B cell (primary cell): ENCODE measurements at regions not wholly inside any gene's neighbourhood (a gene's known extent, or its start where the extent isn't known, plus 50 kb on each side); places are given as distances from the start of the nearest gene placed in this dataset.

ENCODE experiments used
- ATAC-seq: fragments of 200-7000 bp; cut with Tn5 transposase; one replicate; pipeline ENCODE4 v1.10.0; 2021; ENCODE audit warnings: low read depth, mild to moderate bottlenecking, moderate number of reproducible peaks, moderate library complexity
- CTCF ChIA-PET: fragments of 350-600 bp; sonication (Branson Sonifier 250); formaldehyde crosslinking; loops from one replicate; lab custom pipeline; 2021; ENCODE audit warnings: antibody characterized with exemption, inconsistent platforms; lab: Charles Lee
- POLR2A ChIA-PET: fragments of 350-600 bp; sonication (Branson Sonifier 250); formaldehyde crosslinking; loops from one replicate; lab custom pipeline; 2021; ENCODE audit warnings: antibody characterized with exemption; lab: Charles Lee
- DNase-seq: peaks from one replicate; pipeline ENCODE4 v3.0.0; 2013
- H2AFZ ChIP-seq: 2 replicates; pipeline ENCODE4 v1.6.1; 2012; ENCODE audit warnings: mild to moderate bottlenecking, low read depth, low read length; ENCODE audit not compliant: insufficient read depth, poor library complexity, severe bottlenecking
- H3K27ac ChIP-seq, 2 donors: 1 replicate in 1 of 2; 2 replicates in 1 of 2; pipeline ENCODE4 v1.5.1; 2012 to 2013; ENCODE audit warnings: low read length in 2 of 2, mild to moderate bottlenecking in 2 of 2, moderate library complexity in 1 of 2
- H3K27me3 ChIP-seq, 4 experiments: fragments of 200-600 bp in 1 of 4; sonication (generic) in 1 of 4; replicated peaks in 1 of 4; 1 replicate in 2 of 4; 2 replicates in 2 of 4; pipeline versions ENCODE4 v1.6.1 to v1.7.0; 2013 to 2016; ENCODE audit warnings: low read length in 3 of 4, mild to moderate bottlenecking in 2 of 4, mixed read lengths in 1 of 4, moderate library complexity in 1 of 4; ENCODE audit not compliant: insufficient read depth in 4 of 4, control insufficient read depth in 3 of 4; ENCODE audit errors: control extremely low read depth in 1 of 4
- H3K36me3 ChIP-seq, 2 experiments: replicated peaks in 1 of 2; 1 replicate in 1 of 2; 2 replicates in 1 of 2; pipeline versions ENCODE4 v1.6.1 to v1.7.1; 2013; ENCODE audit warnings: low read length in 1 of 2; ENCODE audit not compliant: insufficient read depth in 2 of 2, control insufficient read depth in 1 of 2; ENCODE audit errors: control extremely low read depth in 1 of 2, extremely low read depth in 1 of 2
- H3K4me1 ChIP-seq, 2 donors: fragments of 200-600 bp in 1 of 2; sonication (generic) in 1 of 2; 1 replicate in 1 of 2; 2 replicates in 1 of 2; pipeline versions ENCODE4 v1.5.1 to v1.6.1; 2013 to 2017; ENCODE audit warnings: low read length in 2 of 2; ENCODE audit not compliant: control insufficient read depth in 2 of 2, insufficient read depth in 2 of 2
- H3K4me2 ChIP-seq: replicated peaks from 2 replicates; pipeline ENCODE3; 2012; ENCODE audit warnings: mild to moderate bottlenecking, low read depth, low read length; ENCODE audit not compliant: poor library complexity, severe bottlenecking
- H3K4me3 ChIP-seq, 5 experiments: fragments of 200-600 bp in 1 of 5; sonication (generic) in 1 of 5; 1 replicate in 3 of 5; 2 replicates in 2 of 5; pipeline versions ENCODE4 v1.5.1 to v1.7.0; 2011 to 2016; ENCODE audit warnings: low read length in 4 of 5, mild to moderate bottlenecking in 4 of 5, low read depth in 2 of 5, control low read depth in 1 of 5, moderate library complexity in 1 of 5; ENCODE audit not compliant: insufficient read depth in 1 of 5; ENCODE audit errors: control extremely low read depth in 1 of 5, extremely low read depth in 1 of 5
- H3K79me2 ChIP-seq: fragments of 200-600 bp; sonication (generic); one replicate; pipeline ENCODE4 v1.6.0; 2016; ENCODE audit warnings: low read length; ENCODE audit not compliant: control insufficient read depth, insufficient read depth
- H3K9ac ChIP-seq: fragments of 200-600 bp; sonication (generic); 2 replicates; pipeline ENCODE4 v1.6.1; 2017; ENCODE audit warnings: mild to moderate bottlenecking, low read length, moderate library complexity
- H3K9me3 ChIP-seq, 3 donors: one replicate each; pipeline versions ENCODE4 v1.6.1 to v1.7.1; 2013; ENCODE audit warnings: low read length in 2 of 3; ENCODE audit not compliant: control insufficient read depth in 2 of 3, insufficient read depth in 1 of 3; ENCODE audit errors: control extremely low read depth in 1 of 3
- H4K20me1 ChIP-seq: 2 replicates; pipeline ENCODE4 v1.6.0; 2012; ENCODE audit warnings: mild to moderate bottlenecking, low read length; ENCODE audit not compliant: insufficient read depth, control insufficient read depth, poor library complexity, severe bottlenecking
- H3K27ac Mint-ChIP-seq: one replicate; pipeline ENCODE4 v1.8.0; 2021; ENCODE audit warnings: mixed read lengths
- H3K27me3 Mint-ChIP-seq: one replicate; pipeline ENCODE4 v1.8.0; 2021; ENCODE audit warnings: mixed read lengths
- H3K4me1 Mint-ChIP-seq: one replicate; pipeline ENCODE4 v1.8.0; 2021; ENCODE audit warnings: mixed read lengths
- H3K4me3 Mint-ChIP-seq: one replicate; pipeline ENCODE4 v1.8.0; 2021; ENCODE audit warnings: mixed read lengths
- H3K9me3 Mint-ChIP-seq: one replicate; pipeline ENCODE4 v1.8.0; 2022; ENCODE audit warnings: mixed read lengths; ENCODE audit not compliant: insufficient read depth
- EZH2 ChIP-seq: IDR thresholded peaks from 2 replicates; pipeline ENCODE4 v1.6.1; 2012; ENCODE audit warnings: borderline replicate concordance, low read depth, mild to moderate bottlenecking, moderate library complexity, low read length; ENCODE audit not compliant: insufficient read depth, poor library complexity, severe bottlenecking
- WGBS: methylation state at CpG from one replicate; pipeline ENCODE4 v1.1.5; 2013; ENCODE audit warnings: missing lambda C conversion rate; ENCODE audit not compliant: insufficient coverage; 5-methylcytosine and 5-hydroxymethylcytosine counted together
- intact Hi-C: fragments of 100-400 bp; cut with micrococcal nuclease; formaldehyde crosslinking; loops from one replicate; pipeline ENCODE4 v1.10.0; 2022
- TF ChIP-seq, protein P1 (sequence below): fragments of 200-600 bp; IDR thresholded peaks from one replicate; pipeline ENCODE4 v1.8.0; 2022; ENCODE audit warnings: antibody characterized with exemption, mild to moderate bottlenecking

DNA sequence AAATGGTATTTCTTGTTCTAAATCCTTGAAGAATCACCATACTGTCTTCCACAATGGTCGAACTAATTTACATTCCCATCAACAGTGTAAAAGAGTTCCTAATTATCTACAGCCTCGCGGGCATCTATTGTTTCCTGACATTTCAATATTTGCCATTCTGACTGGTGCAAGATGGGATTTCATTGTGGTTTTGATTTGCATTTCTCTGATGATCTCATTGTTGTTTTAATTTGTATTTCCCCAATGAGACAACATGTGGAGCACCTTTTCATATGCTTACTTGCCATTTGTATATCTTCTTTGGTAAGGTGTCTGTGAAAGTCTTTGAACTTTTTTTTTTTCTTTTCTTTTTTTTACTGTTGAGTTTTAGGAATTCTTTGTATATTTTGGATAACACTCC, 473.6 kb downstream of the KCTD16 start:
- ATAC-seq, result no peak
- H3K9me3 Mint-ChIP-seq, result peaks cover 4% of the 10 kb centered on the region
- H3K4me3 Mint-ChIP-seq, result no peak overlapping the region

DNA sequence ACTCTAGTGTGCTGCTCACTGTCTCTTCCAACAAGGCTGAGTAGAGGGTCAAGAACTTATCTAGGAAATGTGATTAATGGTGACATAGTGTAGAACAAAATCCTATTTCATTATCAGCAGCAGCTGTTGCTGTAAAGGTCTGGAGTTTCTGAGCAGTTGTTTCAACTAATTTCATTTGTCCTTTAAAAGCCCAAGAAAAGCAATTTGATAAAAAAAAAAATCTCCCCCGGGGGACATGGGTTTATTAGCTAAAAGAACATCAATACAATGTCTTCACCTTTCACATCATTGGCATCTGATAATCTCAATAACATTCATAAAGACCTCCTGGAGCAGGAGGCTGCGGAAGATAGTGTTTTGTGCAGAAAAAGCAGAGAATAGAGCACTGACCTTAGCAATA, 468.1 kb downstream of the KCTD16 start:
- Histone ChIP-seq H3K9me3 (peaks cover 0 to 7% (median 0%) of the 10 kb centered on the region in 3 donors), H2AFZ (no peak overlapping the region), H3K4me1 (no peaks in the 10 kb centered on the region), H3K27ac (no peak overlapping the region), H3K9ac (no peak overlapping the region), H3K4me3 (no peak overlapping the region), H3K36me3 (no peaks in the 10 kb centered on the region), H3K27me3 (no peaks in the 10 kb centered on the region), H3K4me2 (no peak overlapping the region), H3K79me2 (no peaks in the 10 kb centered on the region), H4K20me1 (no peaks in the 10 kb centered on the region)
- no CpG with 5 or more reads among the region's 2 CpGs for WGBS
- H3K27me3 Mint-ChIP-seq, result no peaks in the 10 kb centered on the region
- TF ChIP-seq EZH2, result no peak
- TF ChIP-seq, protein P1, sequence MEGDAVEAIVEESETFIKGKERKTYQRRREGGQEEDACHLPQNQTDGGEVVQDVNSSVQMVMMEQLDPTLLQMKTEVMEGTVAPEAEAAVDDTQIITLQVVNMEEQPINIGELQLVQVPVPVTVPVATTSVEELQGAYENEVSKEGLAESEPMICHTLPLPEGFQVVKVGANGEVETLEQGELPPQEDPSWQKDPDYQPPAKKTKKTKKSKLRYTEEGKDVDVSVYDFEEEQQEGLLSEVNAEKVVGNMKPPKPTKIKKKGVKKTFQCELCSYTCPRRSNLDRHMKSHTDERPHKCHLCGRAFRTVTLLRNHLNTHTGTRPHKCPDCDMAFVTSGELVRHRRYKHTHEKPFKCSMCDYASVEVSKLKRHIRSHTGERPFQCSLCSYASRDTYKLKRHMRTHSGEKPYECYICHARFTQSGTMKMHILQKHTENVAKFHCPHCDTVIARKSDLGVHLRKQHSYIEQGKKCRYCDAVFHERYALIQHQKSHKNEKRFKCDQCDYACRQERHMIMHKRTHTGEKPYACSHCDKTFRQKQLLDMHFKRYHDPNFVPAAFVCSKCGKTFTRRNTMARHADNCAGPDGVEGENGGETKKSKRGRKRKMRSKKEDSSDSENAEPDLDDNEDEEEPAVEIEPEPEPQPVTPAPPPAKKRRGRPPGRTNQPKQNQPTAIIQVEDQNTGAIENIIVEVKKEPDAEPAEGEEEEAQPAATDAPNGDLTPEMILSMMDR, result no peak
- no peak for DNase-seq
- CTCF ChIA-PET, result no interaction called here
- POLR2A ChIA-PET, result no interaction called here
- intact Hi-C loops, result no loop called here
- no peaks in the 10 kb centered on the region for H3K4me1 Mint-ChIP-seq
- ATAC-seq, result no peak
- peaks cover 8% of the 10 kb centered on the region for H3K9me3 Mint-ChIP-seq
- no peak overlapping the region for H3K4me3 Mint-ChIP-seq
- H3K27ac Mint-ChIP-seq, result no peak overlapping the region

More for the DNA sequence above, 473.6 kb downstream of the KCTD16 start:
- Mint-ChIP-seq H3K27ac (no peak overlapping the region), H3K4me1 (no peaks in the 10 kb centered on the region), H3K27me3 (no peaks in the 10 kb centered on the region)
- intact Hi-C loops, result no loop called here
- ChIA-PET POLR2A (no interaction called here), CTCF (no interaction called here)
- Histone ChIP-seq H3K27ac (no peak overlapping the region), H3K4me3 (no peak overlapping the region), H3K36me3 (no peaks in the 10 kb centered on the region), H3K9me3 (no peaks in the 10 kb centered on the region), H3K9ac (no peak overlapping the region), H3K4me2 (no peak overlapping the region), H3K27me3 (no peaks in the 10 kb centered on the region), H3K4me1 (no peaks in the 10 kb centered on the region), H4K20me1 (no peaks in the 10 kb centered on the region), H2AFZ (no peak overlapping the region), H3K79me2 (no peaks in the 10 kb centered on the region)
- WGBS, result no CpG with 5 or more reads among the region's 3 CpGs
- no peak for DNase-seq
- TF ChIP-seq, protein P1, result no peak
- TF ChIP-seq EZH2, result no peak
